ENCODE measurements at regions not wholly inside any gene's neighbourhood (a gene's known extent, or its start where the extent isn't known, plus 50 kb on each side); places are given as distances from the start of the nearest gene placed in this dataset.

DNA sequence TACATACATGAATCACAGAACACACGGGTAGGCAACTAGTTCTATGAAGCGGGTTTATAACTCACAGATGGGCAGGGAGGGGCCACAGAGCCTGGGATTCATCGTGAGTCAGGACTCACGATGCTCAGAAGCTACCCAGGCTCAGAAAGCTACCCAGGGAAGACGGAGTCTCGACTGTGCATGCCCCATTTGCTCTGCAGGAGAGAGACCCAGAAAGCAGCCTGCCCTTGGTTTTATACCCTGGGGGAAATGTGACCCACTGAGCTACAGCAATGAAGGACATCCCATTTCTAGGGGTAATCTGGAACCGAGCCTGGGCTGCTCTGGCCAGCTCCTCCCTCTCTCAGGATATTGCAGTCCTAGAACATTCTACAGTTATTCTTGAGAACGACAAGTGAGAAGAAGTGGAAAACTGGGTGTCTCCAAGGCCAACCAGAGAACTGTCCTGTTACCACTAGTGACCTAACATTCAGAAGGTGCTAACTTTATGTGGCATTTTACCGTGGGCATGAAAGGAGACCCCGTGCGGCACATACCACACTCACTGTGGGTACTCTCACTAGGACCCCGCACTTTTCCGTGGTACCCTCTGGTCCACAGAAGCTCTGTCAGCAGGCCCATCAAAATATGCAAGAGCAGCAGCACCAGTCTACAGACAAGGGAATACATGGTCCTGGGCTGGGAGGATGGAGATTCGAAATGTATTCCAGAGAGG, 201.9 kb upstream of the PMEPA1 start:
- no peaks in the 10 kb centered on the region for H4K20me1 ChIP-seq (ENCODE audit: insufficient read depth)
- CTCF ChIA-PET: no interaction called here
- POLR2A ChIA-PET: no interaction called here
- H3K4me3 ChIP-seq (replicated peaks in 1 of 2; ENCODE audit: low read depth in 1 of 2, low read length in 2 of 2): no peak overlapping the region
- no peak overlapping the region for H3K27ac ChIP-seq (ENCODE audit: low read depth, low read length)
- H3K79me2 ChIP-seq (ENCODE audit: insufficient read depth, low read length): no peaks in the 10 kb centered on the region
- H3K9me2 ChIP-seq (ENCODE audit: insufficient read depth): no peaks in the 10 kb centered on the region
- no peak overlapping the region for H3K4me2 ChIP-seq (ENCODE audit: low read length)
- H3K27me3 ChIP-seq (ENCODE audit: insufficient read depth, low read length): peaks cover 41% of the 10 kb centered on the region
- no peak overlapping the region for H2AFZ ChIP-seq (ENCODE audit: low read depth, low read length, poor library complexity, severe bottlenecking)
- BruUV-seq (replicated peaks): no TSS peak
- H3K4me1 ChIP-seq (ENCODE audit: control insufficient read depth in 1 of 2, insufficient read depth in 2 of 2, low read length in 2 of 2): no peaks in the 10 kb centered on the region
- TF ChIP-seq, protein P1, sequence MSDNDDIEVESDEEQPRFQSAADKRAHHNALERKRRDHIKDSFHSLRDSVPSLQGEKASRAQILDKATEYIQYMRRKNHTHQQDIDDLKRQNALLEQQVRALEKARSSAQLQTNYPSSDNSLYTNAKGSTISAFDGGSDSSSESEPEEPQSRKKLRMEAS (IDR thresholded peaks at IDR 0.05): no peak
- TF ChIP-seq EZH2 (IDR thresholded peaks at IDR 0.05) (no peak), POLR2A (IDR thresholded peaks at IDR 0.05; ENCODE audit: borderline replicate concordance, extremely low read depth, insufficient read depth, insufficient read length) (no peak), CEBPB (IDR thresholded peaks at IDR 0.05; ENCODE audit: low read depth) (no peak), TCF7L2 (IDR thresholded peaks at IDR 0.05; ENCODE audit: borderline replicate concordance, extremely low read depth, insufficient read depth, insufficient read length) (no peak), SP1 (IDR thresholded peaks at IDR 0.05; ENCODE audit: low read depth) (no peak), RAD21 (IDR thresholded peaks at IDR 0.05; ENCODE audit: low read depth) (no peak), SRF (IDR thresholded peaks at IDR 0.05; ENCODE audit: low read depth) (no peak), SIN3A (IDR thresholded peaks at IDR 0.05; ENCODE audit: low read depth) (no peak)
- TF ChIP-seq, protein P2, sequence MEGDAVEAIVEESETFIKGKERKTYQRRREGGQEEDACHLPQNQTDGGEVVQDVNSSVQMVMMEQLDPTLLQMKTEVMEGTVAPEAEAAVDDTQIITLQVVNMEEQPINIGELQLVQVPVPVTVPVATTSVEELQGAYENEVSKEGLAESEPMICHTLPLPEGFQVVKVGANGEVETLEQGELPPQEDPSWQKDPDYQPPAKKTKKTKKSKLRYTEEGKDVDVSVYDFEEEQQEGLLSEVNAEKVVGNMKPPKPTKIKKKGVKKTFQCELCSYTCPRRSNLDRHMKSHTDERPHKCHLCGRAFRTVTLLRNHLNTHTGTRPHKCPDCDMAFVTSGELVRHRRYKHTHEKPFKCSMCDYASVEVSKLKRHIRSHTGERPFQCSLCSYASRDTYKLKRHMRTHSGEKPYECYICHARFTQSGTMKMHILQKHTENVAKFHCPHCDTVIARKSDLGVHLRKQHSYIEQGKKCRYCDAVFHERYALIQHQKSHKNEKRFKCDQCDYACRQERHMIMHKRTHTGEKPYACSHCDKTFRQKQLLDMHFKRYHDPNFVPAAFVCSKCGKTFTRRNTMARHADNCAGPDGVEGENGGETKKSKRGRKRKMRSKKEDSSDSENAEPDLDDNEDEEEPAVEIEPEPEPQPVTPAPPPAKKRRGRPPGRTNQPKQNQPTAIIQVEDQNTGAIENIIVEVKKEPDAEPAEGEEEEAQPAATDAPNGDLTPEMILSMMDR (IDR thresholded peaks at IDR 0.05 in 2 of 3, conservative IDR thresholded peaks at IDR 0.05 in 1 of 3; ENCODE audit: borderline replicate concordance in 1 of 3, insufficient read depth in 1 of 3, low read depth in 2 of 3, low read length in 2 of 3): no peak
- TF ChIP-seq, protein P3, sequence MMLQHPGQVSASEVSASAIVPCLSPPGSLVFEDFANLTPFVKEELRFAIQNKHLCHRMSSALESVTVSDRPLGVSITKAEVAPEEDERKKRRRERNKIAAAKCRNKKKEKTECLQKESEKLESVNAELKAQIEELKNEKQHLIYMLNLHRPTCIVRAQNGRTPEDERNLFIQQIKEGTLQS (IDR thresholded peaks at IDR 0.05): no peak
- intact Hi-C loops (cut with micrococcal nuclease): no loop called here
- DNase-seq (ENCODE audit: low read depth, low spot score) (no peak), ATAC-seq (no peak)
- RAD21 ChIA-PET (ENCODE audit: low non-redundant PET in 1 of 2, low total read pairs in 2 of 2, uncharacterized antibody in 2 of 2, unreplicated experiment in 2 of 2): no interaction called here
- no peak overlapping the region for H3K9ac ChIP-seq (ENCODE audit: low read length)
- no peaks in the 10 kb centered on the region for H3K36me3 ChIP-seq (ENCODE audit: control insufficient read depth in 1 of 2, insufficient read depth in 2 of 2, low read length in 2 of 2)
- no peaks in the 10 kb centered on the region for H3K9me3 ChIP-seq (ENCODE audit: control insufficient read depth in 1 of 2, insufficient read depth in 1 of 2, low read depth in 1 of 2, low read length in 2 of 2)

Data from HCT116 (cell line).